ENCODE measurements at regions not wholly inside any gene's neighbourhood (a gene's known extent, or its start where the extent isn't known, plus 50 kb on each side); places are given as distances from the start of the nearest gene placed in this dataset.

DNA sequence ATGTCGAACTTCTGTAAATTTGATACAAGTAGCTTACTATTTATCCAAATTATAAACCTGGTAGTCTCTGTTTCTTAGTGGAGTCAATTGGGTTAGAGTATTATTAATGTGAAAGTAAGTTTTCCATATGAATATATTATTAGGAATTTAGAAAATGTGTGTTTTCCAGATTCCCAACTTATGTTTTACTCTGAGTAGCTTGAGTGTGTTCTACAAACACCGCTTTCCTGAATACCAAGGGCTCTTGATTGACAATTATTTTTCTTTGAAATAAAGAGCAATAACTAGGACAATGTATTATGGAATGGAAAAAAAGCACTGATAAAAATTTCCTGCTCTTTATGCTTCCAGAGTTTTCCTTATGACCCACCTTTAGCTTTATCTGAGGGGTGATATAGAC is 233.6 kb downstream of the POSTN start:
- DNase-seq, result no peak

DNA sequence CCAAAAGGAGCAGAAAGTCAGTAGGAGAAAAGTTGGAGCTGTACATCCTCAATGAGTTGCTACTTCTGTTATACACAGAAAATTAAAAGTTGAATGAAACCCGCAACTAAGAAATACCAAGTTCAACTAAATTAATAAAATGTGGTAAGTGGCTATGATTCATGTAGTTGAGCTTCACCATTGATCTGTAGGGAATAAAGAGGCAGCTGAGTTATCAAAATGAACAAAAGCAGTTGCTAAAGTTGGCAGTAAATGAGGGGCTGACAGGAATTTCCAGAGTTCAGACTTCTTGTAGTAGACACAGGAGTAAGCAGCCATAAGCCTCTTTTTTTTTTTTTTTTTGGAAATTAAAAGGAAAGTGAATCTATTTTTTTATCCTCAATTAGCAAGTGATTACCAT is 234.6 kb downstream of the POSTN start:
- no peak for DNase-seq

GRCh38 chr13:37361608-37362007 is 237.0 kb downstream of the POSTN start:
- DNase-seq, result no peak

DNA sequence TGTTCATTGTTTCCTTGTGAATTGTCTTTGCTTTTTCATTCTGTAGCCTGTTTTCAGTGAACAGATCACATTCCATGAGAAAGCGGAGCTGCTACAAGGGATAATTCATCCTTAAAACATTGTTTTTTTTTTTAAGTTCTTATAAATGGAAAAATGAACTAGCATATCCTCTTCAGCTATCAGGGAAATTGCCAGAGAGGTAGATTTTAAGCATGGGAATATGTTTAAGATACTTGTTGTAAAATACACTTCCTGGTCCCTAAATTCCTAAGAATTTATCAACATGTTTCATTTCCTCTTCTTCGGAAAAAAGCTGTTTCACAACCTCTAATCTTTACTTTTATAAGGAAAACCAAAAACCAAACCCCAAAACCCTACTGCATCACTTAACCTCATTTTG is 238.0 kb downstream of the POSTN start:
- no peak for DNase-seq

DNA sequence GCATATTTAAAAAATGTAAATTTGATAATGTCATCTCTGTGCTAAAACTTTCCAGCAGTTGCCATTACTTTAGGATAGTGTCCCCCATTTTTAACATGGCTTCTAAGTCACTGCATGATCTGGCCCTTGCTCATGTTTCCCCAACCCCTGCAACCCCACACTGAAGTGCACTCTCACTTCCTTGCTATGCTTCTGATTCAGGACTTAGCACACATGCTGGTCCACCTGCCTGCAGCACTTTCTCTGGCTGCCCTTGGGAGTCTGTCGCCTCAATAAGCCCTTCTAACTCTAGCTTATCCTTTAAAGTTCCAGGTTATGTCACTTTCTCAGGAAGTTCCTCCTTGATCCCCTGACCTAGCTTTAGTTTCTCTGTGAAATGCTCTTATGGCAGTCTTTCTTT is 241.0 kb downstream of the POSTN start:
- DNase-seq, result no peak

DNA sequence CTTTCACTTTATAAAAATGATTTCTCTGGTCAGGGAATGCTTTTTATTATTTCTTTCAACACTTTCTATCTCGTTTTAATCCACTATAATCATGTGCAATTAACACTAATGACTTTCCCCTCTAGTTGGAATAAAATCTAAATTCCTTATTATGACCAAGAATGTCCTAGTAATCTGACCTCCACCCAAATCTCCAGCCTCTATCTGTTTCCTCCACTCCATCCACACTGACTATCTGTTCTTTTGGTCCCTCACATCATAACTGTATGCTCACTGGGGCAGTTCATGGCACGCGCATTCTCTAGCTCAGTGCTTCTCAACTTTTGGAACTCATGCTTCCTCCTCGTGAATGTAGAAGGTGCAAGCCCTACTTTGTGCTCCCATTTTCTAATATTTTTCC is 244.7 kb downstream of the POSTN start:
- no peak for DNase-seq

DNA sequence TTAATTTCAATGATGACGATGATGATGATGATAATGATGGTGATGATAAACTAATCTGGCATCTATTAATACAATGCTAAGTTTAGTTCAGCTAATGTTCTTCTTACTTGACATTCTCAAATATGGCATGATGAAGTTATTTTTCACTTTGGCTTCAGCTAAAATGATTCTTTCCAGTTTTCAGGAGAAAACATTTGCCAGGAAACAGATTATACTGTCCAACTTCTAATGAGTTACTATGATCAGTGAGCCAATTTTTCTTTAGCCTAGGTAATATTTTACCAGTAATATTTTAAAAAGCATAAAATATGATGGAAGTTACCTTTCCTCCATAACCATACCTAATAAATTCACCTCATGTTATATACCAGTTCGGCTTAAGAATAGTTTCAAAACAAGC is 245.7 kb upstream of the CSNK1A1L start:
- DNase-seq, result no peak

DNA sequence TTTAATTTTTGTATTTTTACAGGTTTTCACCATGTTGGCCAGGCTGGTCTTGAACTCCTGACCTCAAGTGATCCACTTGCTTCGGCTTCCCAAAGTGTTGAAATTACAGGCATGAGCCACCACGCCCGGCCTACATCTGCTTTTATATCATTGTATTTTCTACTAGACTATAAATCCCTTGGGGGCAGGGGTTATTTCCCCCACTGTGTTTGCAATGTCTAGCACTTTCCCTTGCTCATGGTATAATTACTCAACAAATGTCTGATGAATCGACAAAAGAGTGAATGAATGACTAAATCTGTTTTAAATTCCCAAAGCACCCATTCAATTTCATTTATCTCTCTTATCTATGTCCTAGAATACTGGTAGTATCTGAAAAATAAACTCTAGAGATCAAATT is 244.5 kb upstream of the CSNK1A1L start:
- no peak for DNase-seq

DNA sequence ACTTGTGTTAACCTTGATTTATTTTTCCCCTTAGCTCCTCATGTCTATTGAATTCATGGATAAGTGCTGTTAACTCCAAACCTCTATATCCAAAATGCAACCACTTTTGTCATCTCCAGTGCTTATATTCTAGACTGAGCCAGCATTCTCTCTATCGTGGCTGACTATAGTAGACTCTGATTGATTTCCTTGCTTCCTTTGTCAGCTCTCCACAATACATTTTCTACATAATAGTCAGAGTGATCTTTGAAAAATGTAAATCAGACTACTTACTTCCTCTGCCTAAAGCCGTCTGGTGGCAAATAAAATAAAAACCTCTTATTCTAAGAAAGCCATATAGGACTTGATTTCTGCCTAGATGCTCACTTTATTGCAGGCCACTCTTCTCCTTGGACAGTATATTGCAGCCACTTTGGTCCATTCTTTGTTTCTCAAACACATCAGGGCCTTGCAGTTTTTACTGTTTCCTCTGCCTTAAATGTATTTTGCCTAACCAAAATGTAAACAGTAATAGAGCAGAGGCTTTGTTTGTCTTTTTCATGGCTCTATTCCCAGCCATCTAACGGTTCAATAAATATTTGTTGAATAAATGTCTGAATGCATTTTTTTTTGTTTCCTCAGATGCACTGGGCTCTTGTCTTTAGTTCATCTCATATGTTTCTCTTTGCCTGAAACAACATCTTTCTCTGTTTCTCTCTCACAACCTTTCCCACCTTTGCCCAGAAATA is 243.6 kb upstream of the CSNK1A1L start:
- DNase-seq, result no peak

- DNase-seq, result no peak
Measured at GRCh38 chr13:37345869-37346268, 240.4 kb upstream of the CSNK1A1L start.

GRCh38 chr13:37345391-37345790 is 239.9 kb upstream of the CSNK1A1L start:
- DNase-seq, result no peak

GRCh38 chr13:37344056-37344455 is 238.6 kb upstream of the CSNK1A1L start:
- DNase-seq, result no peak

DNA sequence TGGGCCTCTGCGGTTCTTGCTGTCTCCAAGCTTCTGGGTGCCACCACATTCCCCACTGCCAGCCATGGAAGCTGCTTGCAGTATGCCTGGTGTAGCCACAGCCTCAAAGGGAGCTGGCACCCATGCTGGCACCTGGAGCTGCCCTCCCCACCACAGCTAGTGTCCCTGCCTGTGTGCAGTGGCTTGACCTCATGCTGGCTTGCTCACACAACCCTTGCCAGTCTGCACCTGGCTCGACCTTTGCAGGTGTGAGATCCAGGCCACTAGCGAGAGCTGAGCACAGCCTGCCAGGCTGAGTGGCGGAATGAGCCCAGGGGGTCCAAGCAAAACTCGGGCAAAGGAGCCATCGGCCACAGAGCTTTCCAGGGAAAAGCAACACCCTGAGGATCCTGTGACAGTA is 236.7 kb upstream of the CSNK1A1L start:
- no peak for DNase-seq

- no peak for DNase-seq
Measured at GRCh38 chr13:37340901-37341670, 235.6 kb upstream of the CSNK1A1L start.

DNA sequence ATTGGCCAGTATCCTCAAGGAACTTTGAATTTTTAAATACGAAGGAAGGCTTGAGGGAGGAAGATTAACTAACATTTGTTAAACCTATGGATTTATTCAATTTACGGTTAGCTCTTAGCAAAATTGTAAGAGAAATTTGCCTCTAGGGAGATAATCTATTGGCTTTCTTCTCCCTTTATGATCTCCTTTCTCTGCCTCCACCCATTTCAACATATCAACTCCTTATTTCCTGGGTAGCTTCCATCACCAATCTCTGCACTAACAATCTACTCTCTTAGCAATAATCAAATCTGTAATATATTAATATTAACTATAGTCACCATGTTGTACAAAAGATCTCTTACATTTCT is 233.9 kb upstream of the CSNK1A1L start:
- DNase-seq, result no peak

DNA sequence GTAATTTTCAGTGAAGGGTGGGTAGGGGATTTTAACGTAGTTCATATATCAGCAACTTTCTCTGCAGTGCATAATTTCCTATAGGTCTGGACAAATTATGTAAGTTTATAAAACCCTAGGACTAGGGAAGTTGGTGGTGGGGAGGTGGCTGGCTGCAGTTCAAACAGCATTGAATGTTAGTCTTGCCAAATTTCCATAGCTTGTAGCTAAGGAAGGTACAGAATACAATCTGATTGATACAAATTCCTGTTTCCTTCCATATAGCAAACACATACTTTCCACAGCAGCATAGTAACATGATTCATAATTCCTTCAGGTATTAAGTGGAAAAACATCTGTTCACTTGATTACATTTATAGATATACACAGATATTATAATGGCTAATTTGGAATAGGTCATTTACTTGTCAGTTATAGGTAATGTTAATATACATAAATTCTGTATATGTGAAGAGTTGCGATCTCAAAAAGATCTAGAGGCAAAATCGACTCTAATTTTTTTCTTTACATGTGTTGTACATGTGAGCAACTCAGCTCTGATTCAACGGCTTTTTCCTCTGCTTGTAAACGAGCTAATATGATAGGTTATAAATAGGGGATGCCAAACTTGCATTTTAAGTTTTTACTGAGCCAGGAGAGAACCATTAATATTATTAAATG is 233.4 kb upstream of the CSNK1A1L start:
- DNase-seq, result no peak

DNA sequence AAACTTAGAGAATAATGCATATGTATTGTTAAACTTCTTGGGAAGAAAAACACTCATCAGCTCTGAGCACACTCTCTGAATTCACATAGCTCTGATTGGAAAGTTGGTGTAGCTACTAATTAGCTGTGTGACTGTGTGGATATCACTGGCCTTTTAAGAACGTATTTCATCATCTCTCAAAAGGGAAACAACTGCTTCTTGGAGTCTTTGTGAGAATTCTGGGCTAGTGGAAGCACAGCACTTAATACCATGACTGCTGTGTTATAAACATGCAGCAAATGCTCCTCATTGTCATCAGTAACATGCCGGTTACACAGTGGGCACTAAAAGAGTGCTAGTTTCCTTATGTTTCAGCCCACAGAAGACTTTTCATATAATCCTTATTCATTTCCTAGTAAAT is 220.9 kb upstream of the CSNK1A1L start:
- no peak for DNase-seq

GRCh38 chr13:37319031-37319443 is 213.6 kb upstream of the CSNK1A1L start:
- no peak for DNase-seq

DNA sequence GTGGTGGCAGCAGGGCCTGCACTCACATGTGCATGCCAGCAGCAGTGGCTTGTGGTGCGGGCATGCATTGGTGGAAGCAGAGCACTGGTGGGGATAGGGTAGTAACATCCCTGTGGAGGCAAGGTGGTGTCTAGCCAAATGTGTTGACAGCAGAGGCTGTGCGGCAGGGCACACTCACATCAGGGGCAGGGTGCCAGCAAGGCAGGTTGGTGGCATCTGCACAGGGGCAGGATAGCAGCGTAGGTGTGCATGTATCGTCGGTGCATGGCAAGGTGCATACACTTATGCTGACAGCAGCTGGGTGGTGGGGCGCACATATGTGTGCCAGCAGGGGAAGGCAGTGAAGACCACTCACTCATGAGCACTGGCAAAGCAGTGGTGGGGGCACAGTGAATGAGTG is 211.5 kb upstream of the CSNK1A1L start:
- DNase-seq, result no peak

DNA sequence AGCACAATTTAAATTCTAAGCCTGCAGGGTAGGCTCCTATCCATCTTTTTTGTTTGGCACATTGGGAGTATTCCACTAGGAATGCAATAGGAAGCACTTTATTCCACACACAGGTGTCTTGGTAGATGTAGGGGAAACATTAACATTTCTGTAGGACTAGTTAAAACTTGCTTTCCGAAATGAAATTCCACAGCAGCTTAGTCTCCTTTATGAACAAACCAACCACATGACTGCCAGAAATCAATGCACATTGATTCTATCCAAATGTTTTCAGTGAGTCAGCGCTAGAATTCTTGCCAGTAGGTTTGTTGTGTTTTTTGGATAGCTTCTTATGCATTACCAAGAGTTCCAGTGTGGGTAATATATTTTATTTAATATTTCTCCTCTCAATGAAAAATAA is 207.9 kb upstream of the CSNK1A1L start:
- no peak for DNase-seq

- DNase-seq, result no peak
Measured at GRCh38 chr13:37306778-37307544, 201.5 kb upstream of the CSNK1A1L start.

GRCh38 chr13:37303606-37304005 is 198.1 kb upstream of the CSNK1A1L start:
- DNase-seq, result no peak

Data from hypothalamus (tissue), 51 donors.